Liver (tissue), 3 donors: ENCODE measurements at regions not wholly inside any gene's neighbourhood (a gene's known extent, or its start where the extent isn't known, plus 50 kb on each side); places are given as distances from the start of the nearest gene placed in this dataset.

ENCODE experiments used
- EGR1 ChIP-seq, 2 donors: IDR thresholded peaks; 2 replicates each; pipeline ENCODE4 v1.6.1; 2016 to 2018; ENCODE audit warnings: antibody characterized with exemption in 2 of 2, low read depth in 2 of 2
- HNF4A ChIP-seq, 2 donors: conservative IDR thresholded peaks; 2 replicates each; pipeline ENCODE4 v1.6.1; 2016; ENCODE audit warnings: antibody characterized with exemption in 2 of 2, mild to moderate bottlenecking in 2 of 2
- JUND ChIP-seq, 2 donors: IDR thresholded peaks; 2 replicates each; pipeline ENCODE4 v1.6.1; 2016; ENCODE audit warnings: antibody characterized with exemption in 2 of 2
- RAD21 ChIP-seq, 2 donors: IDR thresholded peaks; 2 replicates each; pipeline ENCODE4 v1.6.1; 2016; ENCODE audit warnings: antibody characterized with exemption in 2 of 2, mild to moderate bottlenecking in 2 of 2
- RXRA ChIP-seq, 2 donors: IDR thresholded peaks; 2 replicates each; pipeline ENCODE4 v1.6.1; 2017 to 2018; ENCODE audit warnings: antibody characterized with exemption in 2 of 2, mild to moderate bottlenecking in 1 of 2
- TAF1 ChIP-seq: conservative IDR thresholded peaks from 2 replicates; pipeline ENCODE4 v1.6.1; 2016; ENCODE audit warnings: antibody characterized with exemption, mild to moderate bottlenecking
- TF ChIP-seq, protein P1 (sequence below): fragments of 150-350 bp; IDR thresholded peaks from 2 replicates; pipeline ENCODE4 v1.5.1; 2017; ENCODE audit warnings: improper control_type of control experiment, low read depth, low read length; ENCODE audit not compliant: missing input control
- TF ChIP-seq, protein P2 (sequence below): IDR thresholded peaks from 2 replicates; pipeline ENCODE4 v1.6.1; 2016; ENCODE audit warnings: antibody characterized with exemption
- TF ChIP-seq, protein P3 (sequence below): IDR thresholded peaks from 2 replicates; pipeline ENCODE4 v1.6.1; 2016; ENCODE audit warnings: antibody characterized with exemption, mild to moderate bottlenecking
- donor health status: healthy.
- donor health status: healthy.

DNA sequence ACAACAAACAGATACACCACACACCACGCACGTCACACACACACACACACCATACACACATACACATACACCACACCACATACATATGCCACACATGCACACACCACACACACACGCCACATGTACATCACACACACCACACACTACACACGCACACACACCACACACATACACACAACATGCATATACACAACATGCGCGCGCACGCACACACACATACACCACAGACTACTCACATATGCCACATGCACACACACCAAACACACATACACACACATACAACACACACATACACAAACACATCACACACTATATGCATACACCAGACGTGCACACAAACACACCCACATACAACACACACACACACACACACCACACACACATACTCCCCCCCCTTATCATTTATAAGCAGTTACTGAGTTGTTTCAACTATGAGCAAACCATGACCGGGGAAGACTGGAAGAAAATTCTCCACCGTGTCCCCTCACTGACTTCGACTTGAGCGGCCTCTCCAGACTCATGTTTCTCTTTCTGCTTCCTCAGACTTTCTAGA lies 126.7 kb upstream of the IQSEC1 start:
- TF ChIP-seq, protein P1, sequence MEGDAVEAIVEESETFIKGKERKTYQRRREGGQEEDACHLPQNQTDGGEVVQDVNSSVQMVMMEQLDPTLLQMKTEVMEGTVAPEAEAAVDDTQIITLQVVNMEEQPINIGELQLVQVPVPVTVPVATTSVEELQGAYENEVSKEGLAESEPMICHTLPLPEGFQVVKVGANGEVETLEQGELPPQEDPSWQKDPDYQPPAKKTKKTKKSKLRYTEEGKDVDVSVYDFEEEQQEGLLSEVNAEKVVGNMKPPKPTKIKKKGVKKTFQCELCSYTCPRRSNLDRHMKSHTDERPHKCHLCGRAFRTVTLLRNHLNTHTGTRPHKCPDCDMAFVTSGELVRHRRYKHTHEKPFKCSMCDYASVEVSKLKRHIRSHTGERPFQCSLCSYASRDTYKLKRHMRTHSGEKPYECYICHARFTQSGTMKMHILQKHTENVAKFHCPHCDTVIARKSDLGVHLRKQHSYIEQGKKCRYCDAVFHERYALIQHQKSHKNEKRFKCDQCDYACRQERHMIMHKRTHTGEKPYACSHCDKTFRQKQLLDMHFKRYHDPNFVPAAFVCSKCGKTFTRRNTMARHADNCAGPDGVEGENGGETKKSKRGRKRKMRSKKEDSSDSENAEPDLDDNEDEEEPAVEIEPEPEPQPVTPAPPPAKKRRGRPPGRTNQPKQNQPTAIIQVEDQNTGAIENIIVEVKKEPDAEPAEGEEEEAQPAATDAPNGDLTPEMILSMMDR: no peak
- TF ChIP-seq JUND (IDR thresholded peaks at IDR 0.05) (no peak), TAF1 (no peak), EGR1 (IDR thresholded peaks at IDR 0.05; ENCODE audit: low read depth in 2 of 2) (no peak), RXRA (IDR thresholded peaks at IDR 0.05) (no peak), RAD21 (IDR thresholded peaks at IDR 0.05) (no peak), HNF4A (conservative IDR thresholded peaks at IDR 0.05) (no peak)
- TF ChIP-seq, protein P2, sequence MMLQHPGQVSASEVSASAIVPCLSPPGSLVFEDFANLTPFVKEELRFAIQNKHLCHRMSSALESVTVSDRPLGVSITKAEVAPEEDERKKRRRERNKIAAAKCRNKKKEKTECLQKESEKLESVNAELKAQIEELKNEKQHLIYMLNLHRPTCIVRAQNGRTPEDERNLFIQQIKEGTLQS: no peak
- TF ChIP-seq, protein P3, sequence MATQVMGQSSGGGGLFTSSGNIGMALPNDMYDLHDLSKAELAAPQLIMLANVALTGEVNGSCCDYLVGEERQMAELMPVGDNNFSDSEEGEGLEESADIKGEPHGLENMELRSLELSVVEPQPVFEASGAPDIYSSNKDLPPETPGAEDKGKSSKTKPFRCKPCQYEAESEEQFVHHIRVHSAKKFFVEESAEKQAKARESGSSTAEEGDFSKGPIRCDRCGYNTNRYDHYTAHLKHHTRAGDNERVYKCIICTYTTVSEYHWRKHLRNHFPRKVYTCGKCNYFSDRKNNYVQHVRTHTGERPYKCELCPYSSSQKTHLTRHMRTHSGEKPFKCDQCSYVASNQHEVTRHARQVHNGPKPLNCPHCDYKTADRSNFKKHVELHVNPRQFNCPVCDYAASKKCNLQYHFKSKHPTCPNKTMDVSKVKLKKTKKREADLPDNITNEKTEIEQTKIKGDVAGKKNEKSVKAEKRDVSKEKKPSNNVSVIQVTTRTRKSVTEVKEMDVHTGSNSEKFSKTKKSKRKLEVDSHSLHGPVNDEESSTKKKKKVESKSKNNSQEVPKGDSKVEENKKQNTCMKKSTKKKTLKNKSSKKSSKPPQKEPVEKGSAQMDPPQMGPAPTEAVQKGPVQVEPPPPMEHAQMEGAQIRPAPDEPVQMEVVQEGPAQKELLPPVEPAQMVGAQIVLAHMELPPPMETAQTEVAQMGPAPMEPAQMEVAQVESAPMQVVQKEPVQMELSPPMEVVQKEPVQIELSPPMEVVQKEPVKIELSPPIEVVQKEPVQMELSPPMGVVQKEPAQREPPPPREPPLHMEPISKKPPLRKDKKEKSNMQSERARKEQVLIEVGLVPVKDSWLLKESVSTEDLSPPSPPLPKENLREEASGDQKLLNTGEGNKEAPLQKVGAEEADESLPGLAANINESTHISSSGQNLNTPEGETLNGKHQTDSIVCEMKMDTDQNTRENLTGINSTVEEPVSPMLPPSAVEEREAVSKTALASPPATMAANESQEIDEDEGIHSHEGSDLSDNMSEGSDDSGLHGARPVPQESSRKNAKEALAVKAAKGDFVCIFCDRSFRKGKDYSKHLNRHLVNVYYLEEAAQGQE: no peak
